ENCODE measurements at regions not wholly inside any gene's neighbourhood (a gene's known extent, or its start where the extent isn't known, plus 50 kb on each side); places are given as distances from the start of the nearest gene placed in this dataset.
A peak's percentile ranks its signal among the peaks of the same experiment; 100 is the strongest.

GRCh38 chr4:102437111-102437510 lies 64.0 kb upstream of the NFKB1 start:
- no peaks in the 10 kb centered on the region for H3K27me3 ChIP-seq
- ATAC-seq = no peak
- H3K36me3 ChIP-seq = no peaks in the 10 kb centered on the region
- no peak for DNase-seq
- no peak overlapping the region for H3K27ac ChIP-seq
- H3K4me1 ChIP-seq = peaks cover 11% of the 10 kb centered on the region
- TF ChIP-seq CTCF (IDR thresholded peaks at IDR 0.05) = no peak
- H3K4me3 ChIP-seq = no peak overlapping the region
- H3K9me3 ChIP-seq = no peaks in the 10 kb centered on the region
- intact Hi-C loops (cut with DNase I) = loop anchor here (10.0 kb wide), 1 partner anchor 658 kb away; the partner anchor contains the start of gene BDH2

- no peak for DNase-seq
- ATAC-seq = no peak
- TF ChIP-seq CTCF (IDR thresholded peaks at IDR 0.05) = no peak
- H3K27me3 ChIP-seq = no peaks in the 10 kb centered on the region
- no peak overlapping the region for H3K4me3 ChIP-seq
- no peaks in the 10 kb centered on the region for H3K36me3 ChIP-seq
- H3K9me3 ChIP-seq = no peaks in the 10 kb centered on the region
- intact Hi-C loops (cut with DNase I) = loop anchor here (10.0 kb wide), 1 partner anchor 656 kb away; the partner anchor contains the start of gene BDH2
- H3K27ac ChIP-seq = no peak overlapping the region
- H3K4me1 ChIP-seq = peaks cover 11% of the 10 kb centered on the region
These were observed 62.5 kb upstream of the NFKB1 start for GRCh38 chr4:102438396-102439235.

GRCh38 chr4:102439236-102439614 lies 61.9 kb upstream of the NFKB1 start:
- Histone ChIP-seq H3K36me3 (no peaks in the 10 kb centered on the region), H3K27me3 (no peaks in the 10 kb centered on the region), H3K4me1 (peaks cover 11% of the 10 kb centered on the region), H3K27ac (peak overlapping the region; percentile 32), H3K9me3 (no peaks in the 10 kb centered on the region), H3K4me3 (no peak overlapping the region)
- no peak for TF ChIP-seq CTCF (IDR thresholded peaks at IDR 0.05)
- peak; percentile 48 for ATAC-seq
- no peak for DNase-seq
- intact Hi-C loops (cut with DNase I) = loop anchor here (10.0 kb wide), 1 partner anchor 656 kb away; the partner anchor contains the start of gene BDH2

DNA sequence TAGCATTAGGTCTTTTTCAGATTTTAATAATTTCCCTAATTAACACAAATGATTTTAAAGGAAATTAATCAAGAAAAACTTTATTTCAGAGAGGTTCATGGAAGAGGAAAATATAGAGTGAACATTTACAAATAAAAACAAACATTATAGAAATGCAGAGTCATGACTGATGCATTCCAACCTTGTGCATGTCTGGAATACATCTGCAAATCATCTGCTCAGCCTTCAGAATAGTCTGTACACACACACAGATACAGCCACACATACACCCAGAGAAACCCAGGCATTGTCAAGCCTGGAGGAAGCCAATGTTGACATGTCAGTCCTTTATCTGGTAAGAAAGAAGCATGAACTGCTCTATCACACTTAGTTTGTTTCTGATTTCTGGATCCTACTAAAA lies 61.3 kb upstream of the NFKB1 start:
- Histone ChIP-seq H3K36me3 (no peaks in the 10 kb centered on the region), H3K27me3 (no peaks in the 10 kb centered on the region), H3K9me3 (no peaks in the 10 kb centered on the region), H3K27ac (peak overlapping the region; percentile 32), H3K4me3 (no peak overlapping the region), H3K4me1 (peaks cover 11% of the 10 kb centered on the region)
- intact Hi-C loops (cut with DNase I) = loop anchor here (10.0 kb wide), 1 partner anchor 655 kb away; the partner anchor contains the start of gene BDH2
- ATAC-seq (peak; percentile 56), DNase-seq (no peak)
- no peak for TF ChIP-seq CTCF (IDR thresholded peaks at IDR 0.05)

GRCh38 chr4:102440498-102440897 lies 60.7 kb upstream of the NFKB1 start:
- Histone ChIP-seq H3K27me3 (no peaks in the 10 kb centered on the region), H3K9me3 (no peaks in the 10 kb centered on the region), H3K4me3 (no peak overlapping the region), H3K4me1 (peaks cover 11% of the 10 kb centered on the region), H3K36me3 (no peaks in the 10 kb centered on the region), H3K27ac (no peak overlapping the region)
- ATAC-seq (no peak), DNase-seq (no peak)
- intact Hi-C loops (cut with DNase I) = no loop called here
- no peak for TF ChIP-seq CTCF (IDR thresholded peaks at IDR 0.05)

All from upper lobe of right lung (tissue), 1 donor.